ENCODE measurements at regions not wholly inside any gene's neighbourhood (a gene's known extent, or its start where the extent isn't known, plus 50 kb on each side); places are given as distances from the start of the nearest gene placed in this dataset.

DNA sequence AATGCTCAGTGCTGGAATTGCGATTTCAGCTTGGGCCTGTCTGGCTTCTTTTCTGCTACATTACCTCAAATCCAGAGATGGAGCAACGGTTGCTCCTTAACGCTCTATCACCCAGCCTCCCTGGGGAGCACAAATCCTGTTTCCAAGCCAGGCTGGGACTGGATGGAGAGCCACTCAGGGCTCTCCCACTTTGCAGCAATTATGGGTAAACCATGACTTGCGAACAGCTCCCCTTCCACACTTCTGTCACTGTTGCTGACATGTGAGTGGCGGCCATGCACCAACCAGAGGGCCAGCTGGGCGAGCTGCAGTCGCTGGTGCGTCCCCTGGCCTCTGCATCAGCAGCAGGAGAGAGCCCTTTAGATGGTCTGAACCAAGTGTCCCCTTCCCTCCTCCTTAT lies 65.1 kb upstream of the RAB4A start:
- no peak for TF ChIP-seq CTCF (IDR thresholded peaks at IDR 0.05; ENCODE audit: low read depth, low read length)
- Histone ChIP-seq H3K4me1 (peaks cover 7% of the 10 kb centered on the region), H3K36me3 (no peaks in the 10 kb centered on the region), H3K27me3 (no peaks in the 10 kb centered on the region), H3K9me3 (no peaks in the 10 kb centered on the region), H3K4me3 (ENCODE audit: low read depth, low read length) (no peak overlapping the region)
- peak; percentile 30 for DNase-seq

DNA sequence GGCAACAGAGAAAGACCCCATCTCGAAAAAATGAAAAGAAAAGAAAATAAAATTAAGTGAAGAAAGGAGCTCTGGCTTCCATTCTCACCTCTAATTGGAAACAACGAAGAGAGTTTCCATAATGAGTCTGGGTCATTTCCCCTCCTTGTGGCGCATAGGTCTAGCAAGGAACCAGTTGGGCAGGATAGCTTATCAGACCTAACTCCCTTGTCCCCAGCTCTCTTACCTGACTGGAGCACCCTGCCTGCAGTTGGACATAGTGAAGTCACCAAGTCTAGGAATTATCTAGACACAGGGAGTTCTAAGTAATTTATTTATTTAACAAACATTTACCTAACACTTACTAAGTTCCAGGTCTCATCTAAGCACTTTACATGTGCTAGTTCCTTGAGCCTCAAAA lies 63.0 kb upstream of the RAB4A start:
- no peaks in the 10 kb centered on the region for H3K27me3 ChIP-seq
- H3K9me3 ChIP-seq: no peaks in the 10 kb centered on the region
- H3K4me3 ChIP-seq (ENCODE audit: low read depth, low read length): no peak overlapping the region
- H3K36me3 ChIP-seq: no peaks in the 10 kb centered on the region
- DNase-seq: no peak
- no peak for TF ChIP-seq CTCF (IDR thresholded peaks at IDR 0.05; ENCODE audit: low read depth, low read length)
- peaks cover 7% of the 10 kb centered on the region for H3K4me1 ChIP-seq

DNA sequence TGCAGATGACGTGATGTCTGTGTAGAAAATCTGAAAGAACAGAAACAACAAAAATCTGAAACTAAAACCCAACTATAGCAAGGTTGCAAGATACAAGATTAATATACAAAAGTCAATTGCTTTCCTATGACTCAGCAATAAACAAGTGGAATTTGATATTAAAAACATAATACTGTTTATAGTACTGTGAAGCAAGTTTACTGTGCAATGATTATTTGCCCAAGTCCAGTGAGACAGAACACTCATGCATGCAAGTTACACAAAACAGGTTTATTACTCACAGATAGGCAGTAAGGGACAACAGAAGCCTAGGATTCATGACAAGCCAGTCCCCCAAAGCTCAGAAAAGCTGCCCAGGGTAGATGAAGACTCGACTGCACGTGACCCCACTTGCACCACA lies 62.4 kb upstream of the RAB4A start:
- no peak for DNase-seq
- H3K4me1 ChIP-seq: peaks cover 7% of the 10 kb centered on the region
- no peaks in the 10 kb centered on the region for H3K27me3 ChIP-seq
- no peak for TF ChIP-seq CTCF (IDR thresholded peaks at IDR 0.05; ENCODE audit: low read depth, low read length)
- H3K9me3 ChIP-seq: no peaks in the 10 kb centered on the region
- H3K4me3 ChIP-seq (ENCODE audit: low read depth, low read length): no peak overlapping the region
- H3K36me3 ChIP-seq: no peaks in the 10 kb centered on the region

DNA sequence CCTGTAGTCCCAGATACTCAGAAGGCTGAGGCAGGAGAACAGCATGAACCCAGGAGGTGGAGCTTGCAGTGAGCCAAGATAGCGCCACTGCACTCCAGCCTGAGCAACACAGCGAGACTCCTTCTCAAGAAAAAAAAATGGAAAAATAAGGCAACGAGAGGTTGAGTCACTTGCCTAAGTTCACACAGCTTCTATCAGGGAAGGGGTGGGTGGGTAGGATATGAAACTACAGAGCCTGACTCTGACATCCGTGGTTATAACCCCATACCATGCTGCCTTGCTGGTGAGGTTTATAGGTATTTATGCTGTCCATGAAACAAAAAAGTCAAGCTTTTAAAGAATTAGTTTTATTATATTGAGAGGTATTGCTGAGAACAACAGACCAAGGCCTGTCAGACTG lies 61.5 kb upstream of the RAB4A start:
- DNase-seq: no peak
- Histone ChIP-seq H3K27me3 (no peaks in the 10 kb centered on the region), H3K36me3 (no peaks in the 10 kb centered on the region), H3K9me3 (no peaks in the 10 kb centered on the region), H3K4me1 (peaks cover 7% of the 10 kb centered on the region), H3K4me3 (ENCODE audit: low read depth, low read length) (no peak overlapping the region)
- no peak for TF ChIP-seq CTCF (IDR thresholded peaks at IDR 0.05; ENCODE audit: low read depth, low read length)

DNA sequence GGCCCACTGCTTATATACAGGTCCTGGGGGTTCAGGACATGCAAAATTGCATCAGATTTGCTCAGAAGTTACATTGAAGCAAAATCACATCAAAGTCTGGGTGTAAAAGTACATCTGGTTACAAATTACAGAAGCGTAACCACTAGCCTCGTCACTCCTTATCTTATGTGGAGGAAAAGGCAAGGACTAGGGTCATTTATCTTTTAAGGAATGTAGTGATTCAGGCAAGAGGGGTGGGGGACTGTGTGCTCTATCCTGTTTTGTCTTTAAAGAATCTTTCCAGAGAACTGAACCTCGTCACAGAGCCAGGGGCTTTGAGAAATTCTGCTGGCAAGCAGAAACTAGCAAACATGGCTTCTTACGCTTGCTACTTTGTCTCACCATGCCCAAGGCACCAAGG lies 61.1 kb upstream of the RAB4A start:
- H3K36me3 ChIP-seq: no peaks in the 10 kb centered on the region
- no peaks in the 10 kb centered on the region for H3K9me3 ChIP-seq
- no peak for TF ChIP-seq CTCF (IDR thresholded peaks at IDR 0.05; ENCODE audit: low read depth, low read length)
- no peak overlapping the region for H3K4me3 ChIP-seq (ENCODE audit: low read depth, low read length)
- DNase-seq: no peak
- H3K4me1 ChIP-seq: peaks cover 7% of the 10 kb centered on the region
- no peaks in the 10 kb centered on the region for H3K27me3 ChIP-seq

DNA sequence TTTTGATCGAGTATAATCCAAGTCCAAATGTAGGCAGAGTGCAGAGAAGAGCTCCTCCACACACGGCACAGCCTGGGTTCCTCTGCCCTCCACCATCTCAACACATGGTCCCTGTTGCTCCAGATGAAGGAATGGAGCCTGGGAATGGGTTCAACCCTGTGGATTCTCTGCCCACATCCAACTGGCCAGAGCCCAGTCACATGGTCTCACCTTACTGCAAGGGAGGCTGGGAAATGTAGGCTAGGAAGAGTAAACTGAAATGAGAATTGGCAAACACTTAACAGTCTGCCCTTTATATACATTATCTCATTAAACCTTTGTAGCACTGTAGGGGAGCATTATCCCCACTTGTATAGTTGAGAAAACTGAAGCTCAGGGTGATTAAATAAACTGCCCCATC lies 60.1 kb upstream of the RAB4A start:
- Histone ChIP-seq H3K9me3 (no peaks in the 10 kb centered on the region), H3K4me1 (no peaks in the 10 kb centered on the region; the same call in 1 of the 2 replicates), H3K27me3 (no peaks in the 10 kb centered on the region), H3K36me3 (no peaks in the 10 kb centered on the region), H3K4me3 (ENCODE audit: low read depth, low read length) (no peak overlapping the region)
- no peak for TF ChIP-seq CTCF (IDR thresholded peaks at IDR 0.05; ENCODE audit: low read depth, low read length)
- no peak for DNase-seq

Data from BE2C (cell line).